Activated naive CD8-positive, alpha-beta T cell treated with anti-CD3 and anti-CD28 coated beads, Interleukin-2, amount 50 U/mL, for 24 hours (primary cell): ENCODE measurements at regions not wholly inside any gene's neighbourhood (a gene's known extent, or its start where the extent isn't known, plus 50 kb on each side); places are given as distances from the start of the nearest gene placed in this dataset.

Experiments used
- ATAC-seq: fragments of 150-1000 bp; cut with Tn5 transposase; one replicate; pipeline ENCODE4 v1.10.0; 2021
- DNase-seq: peaks from one replicate; pipeline ENCODE4 v3.0.0; 2021
- H3K27ac Mint-ChIP-seq: one replicate; pipeline ENCODE4 v1.8.0; 2021; ENCODE audit warnings: mild to moderate bottlenecking, mixed read lengths
- H3K27me3 Mint-ChIP-seq: one replicate; pipeline ENCODE4 v1.8.0; 2021; ENCODE audit warnings: mixed read lengths
- H3K36me3 Mint-ChIP-seq: one replicate; pipeline ENCODE4 v1.8.0; 2021; ENCODE audit warnings: low read depth, mixed read lengths
- H3K4me1 Mint-ChIP-seq: one replicate; pipeline ENCODE4 v1.8.0; 2021; ENCODE audit warnings: mixed read lengths
- H3K4me3 Mint-ChIP-seq: one replicate; pipeline ENCODE4 v1.8.0; 2021; ENCODE audit warnings: mild to moderate bottlenecking, moderate library complexity, mixed read lengths
- H3K9me3 Mint-ChIP-seq: one replicate; pipeline ENCODE4 v1.8.0; 2021; ENCODE audit warnings: mixed read lengths

DNA sequence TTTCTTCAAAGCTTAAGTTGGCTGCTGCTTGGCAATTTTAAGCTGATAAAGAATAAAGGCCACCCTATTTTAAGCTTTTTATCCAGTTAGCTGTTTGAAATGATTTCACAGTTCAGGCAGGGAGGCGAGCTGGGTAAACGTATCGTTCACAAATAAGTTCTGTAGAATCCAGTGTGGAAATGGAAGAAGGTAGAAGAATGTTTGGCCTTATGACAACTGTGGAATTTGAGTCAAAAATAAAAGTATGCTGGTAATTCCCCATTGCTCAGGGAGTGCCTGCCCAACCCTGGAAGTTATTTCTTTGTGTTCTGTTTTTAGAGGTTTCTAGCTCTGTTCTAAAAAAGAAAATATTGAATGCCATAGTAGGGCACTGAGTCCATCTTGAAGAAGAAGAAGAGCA lies 113.1 kb downstream of the ARL4A start:
- ATAC-seq (no peak), DNase-seq (no peak)
- Mint-ChIP-seq H3K4me1 (peaks cover 2% of the 10 kb centered on the region), H3K27me3 (no peaks in the 10 kb centered on the region), H3K27ac (no peak overlapping the region), H3K36me3 (no peaks in the 10 kb centered on the region), H3K4me3 (no peak overlapping the region), H3K9me3 (no peaks in the 10 kb centered on the region)

DNA sequence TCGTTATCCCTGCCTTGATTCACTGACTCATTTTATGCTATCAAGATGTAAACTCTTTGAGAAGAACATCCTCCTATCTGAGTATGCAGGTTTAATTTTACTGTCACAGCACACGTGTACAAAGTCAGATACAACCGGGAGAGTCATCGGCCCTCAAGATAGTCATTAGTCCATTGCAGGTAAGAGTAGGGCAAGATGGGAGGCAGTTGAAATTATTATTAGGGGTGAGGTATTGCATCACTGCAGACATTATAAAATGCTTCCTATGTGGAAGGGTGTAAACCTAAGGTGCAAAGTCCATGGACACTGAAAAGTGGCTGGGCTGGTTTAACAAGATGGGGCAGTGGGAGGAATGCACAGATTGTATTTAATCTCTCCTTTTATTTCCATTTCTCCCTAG lies 113.7 kb downstream of the ARL4A start:
- no peak for ATAC-seq
- no peaks in the 10 kb centered on the region for H3K27me3 Mint-ChIP-seq
- H3K4me3 Mint-ChIP-seq = no peak overlapping the region
- no peak overlapping the region for H3K27ac Mint-ChIP-seq
- H3K4me1 Mint-ChIP-seq = peaks cover 7% of the 10 kb centered on the region
- DNase-seq = no peak
- H3K9me3 Mint-ChIP-seq = no peaks in the 10 kb centered on the region
- H3K36me3 Mint-ChIP-seq = no peaks in the 10 kb centered on the region

DNA sequence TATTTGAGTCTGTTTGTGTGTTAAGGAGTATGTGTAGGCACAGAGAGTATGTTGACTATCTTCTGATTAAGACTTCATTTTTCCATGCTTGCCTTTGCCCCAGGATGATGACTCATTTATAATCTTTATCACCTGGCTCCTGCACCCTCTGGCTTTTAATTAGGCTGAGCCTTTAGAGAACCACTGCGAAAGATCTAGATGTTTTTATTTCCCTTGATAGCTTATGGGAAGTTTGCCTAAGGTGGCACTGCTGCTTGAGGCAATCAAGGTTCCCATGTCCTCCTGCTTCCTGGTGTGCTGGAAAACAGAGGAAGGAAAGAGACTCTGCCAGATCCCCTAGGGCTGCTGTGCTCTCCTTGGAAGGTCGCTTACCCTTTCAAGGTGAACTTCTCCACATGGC lies 114.6 kb downstream of the ARL4A start:
- DNase-seq = no peak
- H3K4me1 Mint-ChIP-seq = peaks cover 5% of the 10 kb centered on the region
- H3K27ac Mint-ChIP-seq = no peak overlapping the region
- no peak overlapping the region for H3K4me3 Mint-ChIP-seq
- no peaks in the 10 kb centered on the region for H3K36me3 Mint-ChIP-seq
- H3K27me3 Mint-ChIP-seq = no peaks in the 10 kb centered on the region
- no peak for ATAC-seq
- no peaks in the 10 kb centered on the region for H3K9me3 Mint-ChIP-seq

DNA sequence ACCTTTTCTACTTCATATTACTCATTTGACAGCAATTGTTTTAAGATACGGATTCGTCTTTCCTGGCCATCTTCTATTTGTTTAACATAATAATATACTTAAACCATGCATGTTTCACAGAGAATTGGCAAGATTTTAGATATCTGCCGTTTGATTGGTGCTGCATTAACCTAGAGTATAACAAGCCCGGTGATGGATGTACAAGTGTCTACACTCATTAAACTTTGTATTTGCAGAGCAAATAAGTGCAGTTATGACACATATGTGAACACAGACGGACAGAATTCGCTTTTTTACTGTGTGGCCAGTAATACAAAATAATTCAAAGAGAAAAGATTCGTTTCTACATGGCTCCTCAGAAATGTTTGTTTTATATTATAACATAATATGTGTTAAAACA lies 116.1 kb downstream of the ARL4A start:
- peaks cover 6% of the 10 kb centered on the region for H3K4me1 Mint-ChIP-seq
- ATAC-seq = no peak

DNA sequence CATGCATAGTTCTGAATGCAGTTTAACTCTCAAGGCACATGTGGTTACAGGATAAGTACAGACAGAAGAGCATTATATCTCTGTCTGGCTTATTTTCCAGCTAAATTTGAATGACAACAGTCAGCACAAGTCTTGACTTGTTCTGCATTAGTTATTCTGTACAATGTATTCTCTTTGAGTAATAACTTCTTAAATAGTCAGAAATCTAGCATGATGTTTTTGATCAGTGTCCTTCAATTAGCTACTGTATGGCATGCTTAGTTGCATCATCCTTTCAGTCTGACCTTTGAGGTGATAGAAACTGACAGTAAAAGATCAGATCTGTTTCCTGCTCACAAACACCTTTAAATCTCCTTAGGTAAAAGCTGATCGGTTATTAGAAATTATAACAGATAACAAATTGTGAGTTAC lies 118.1 kb downstream of the ARL4A start:
- no peaks in the 10 kb centered on the region for H3K9me3 Mint-ChIP-seq
- H3K27ac Mint-ChIP-seq = no peak overlapping the region
- DNase-seq = no peak
- no peak overlapping the region for H3K4me3 Mint-ChIP-seq
- no peaks in the 10 kb centered on the region for H3K36me3 Mint-ChIP-seq
- peak; percentile 59 for ATAC-seq
- H3K27me3 Mint-ChIP-seq = no peaks in the 10 kb centered on the region
- peaks cover 6% of the 10 kb centered on the region for H3K4me1 Mint-ChIP-seq

More for the DNA sequence above, 116.1 kb downstream of the ARL4A start:
- Mint-ChIP-seq H3K4me3 (no peak overlapping the region), H3K27me3 (no peaks in the 10 kb centered on the region), H3K36me3 (no peaks in the 10 kb centered on the region), H3K27ac (no peak overlapping the region), H3K9me3 (no peaks in the 10 kb centered on the region)
- no peak for DNase-seq

DNA sequence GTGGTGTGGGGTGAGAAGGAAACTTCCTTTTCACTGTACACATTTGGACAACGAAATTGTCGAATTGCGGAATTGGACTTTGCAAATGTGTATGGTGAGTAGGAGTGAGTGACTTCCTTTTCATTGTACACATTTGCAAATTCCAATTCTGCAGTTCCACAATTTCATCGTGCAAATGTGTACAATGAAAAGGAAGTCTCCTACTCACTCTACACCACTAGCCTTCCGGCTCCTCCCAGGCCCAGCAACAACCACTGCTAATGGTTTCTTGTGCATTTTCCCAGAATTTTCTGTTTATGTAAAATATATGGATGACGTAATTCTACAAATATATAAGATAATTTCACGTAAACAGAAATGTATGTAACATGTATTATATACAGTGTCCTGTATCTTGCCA lies 118.5 kb downstream of the ARL4A start:
- no peak overlapping the region for H3K27ac Mint-ChIP-seq
- no peaks in the 10 kb centered on the region for H3K27me3 Mint-ChIP-seq
- no peaks in the 10 kb centered on the region for H3K9me3 Mint-ChIP-seq
- no peaks in the 10 kb centered on the region for H3K36me3 Mint-ChIP-seq
- H3K4me1 Mint-ChIP-seq = peaks cover 6% of the 10 kb centered on the region
- ATAC-seq (no peak), DNase-seq (no peak)
- no peak overlapping the region for H3K4me3 Mint-ChIP-seq

DNA sequence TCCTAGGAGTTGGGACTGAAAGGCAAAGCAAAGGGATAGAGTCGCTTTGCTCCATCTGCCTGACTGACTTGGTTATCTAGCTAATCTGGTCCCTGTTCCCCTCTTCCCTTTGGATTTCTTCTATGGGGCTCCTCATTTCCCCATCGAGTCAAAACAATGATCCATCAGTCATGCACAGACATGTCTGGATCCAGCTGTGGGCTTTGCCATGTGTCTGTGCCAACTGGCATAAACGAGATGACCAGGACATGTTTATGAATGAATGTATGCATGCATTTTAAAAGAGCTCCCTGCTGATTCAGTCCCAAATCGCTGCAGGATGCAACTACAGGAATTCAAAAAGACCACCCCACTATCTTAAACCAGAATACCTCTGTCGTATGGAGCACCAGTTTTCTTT lies 122.0 kb downstream of the ARL4A start:
- Mint-ChIP-seq H3K4me1 (peaks cover 6% of the 10 kb centered on the region), H3K27me3 (no peaks in the 10 kb centered on the region), H3K27ac (no peak overlapping the region), H3K4me3 (no peak overlapping the region), H3K9me3 (no peaks in the 10 kb centered on the region), H3K36me3 (no peaks in the 10 kb centered on the region)
- DNase-seq (no peak), ATAC-seq (no peak)

DNA sequence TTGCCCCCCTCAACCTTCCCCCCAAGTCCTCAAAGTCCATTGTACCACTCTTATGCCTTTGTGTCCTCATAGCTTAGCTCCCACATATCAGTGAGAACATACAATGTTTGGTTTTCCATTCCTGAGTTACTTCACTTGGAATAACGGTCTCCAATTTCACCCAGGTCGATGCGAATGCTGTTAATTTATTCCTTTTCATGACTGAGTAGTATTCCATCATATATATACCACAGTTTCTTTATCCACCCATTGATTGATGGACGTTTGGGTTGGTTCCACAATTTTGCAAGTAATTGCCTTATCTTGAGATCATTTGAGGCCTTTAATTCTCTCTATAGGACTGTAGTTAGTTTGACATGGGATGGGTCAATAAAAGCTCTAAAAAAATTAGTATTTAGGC lies 124.7 kb downstream of the ARL4A start:
- H3K36me3 Mint-ChIP-seq = no peaks in the 10 kb centered on the region
- no peak overlapping the region for H3K4me3 Mint-ChIP-seq
- DNase-seq (no peak), ATAC-seq (no peak)
- peaks cover 1% of the 10 kb centered on the region for H3K4me1 Mint-ChIP-seq
- no peaks in the 10 kb centered on the region for H3K9me3 Mint-ChIP-seq
- no peaks in the 10 kb centered on the region for H3K27me3 Mint-ChIP-seq
- no peak overlapping the region for H3K27ac Mint-ChIP-seq

DNA sequence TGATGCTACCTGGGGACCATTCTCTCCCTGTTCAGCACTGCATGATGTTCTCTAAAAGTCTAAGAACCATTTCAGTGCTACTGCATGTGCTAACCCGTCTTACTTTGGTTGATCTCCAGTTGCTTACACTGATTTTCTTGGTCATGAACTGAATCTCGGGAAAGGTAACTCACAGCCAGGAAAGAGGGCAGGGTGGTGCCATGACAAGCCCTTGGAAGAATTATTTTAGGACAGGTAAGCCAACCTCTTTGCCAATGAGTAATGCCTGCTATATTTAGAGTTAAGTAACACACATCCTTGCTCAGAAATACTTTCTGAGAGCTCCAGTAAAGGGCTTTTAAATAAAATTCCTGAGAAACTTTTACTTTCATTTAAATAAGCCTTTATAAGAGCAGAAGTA lies 126.7 kb downstream of the ARL4A start:
- Mint-ChIP-seq H3K36me3 (no peaks in the 10 kb centered on the region), H3K4me1 (no peaks in the 10 kb centered on the region), H3K9me3 (no peaks in the 10 kb centered on the region), H3K27ac (no peak overlapping the region), H3K4me3 (no peak overlapping the region), H3K27me3 (no peaks in the 10 kb centered on the region)
- ATAC-seq = no peak
- no peak for DNase-seq

DNA sequence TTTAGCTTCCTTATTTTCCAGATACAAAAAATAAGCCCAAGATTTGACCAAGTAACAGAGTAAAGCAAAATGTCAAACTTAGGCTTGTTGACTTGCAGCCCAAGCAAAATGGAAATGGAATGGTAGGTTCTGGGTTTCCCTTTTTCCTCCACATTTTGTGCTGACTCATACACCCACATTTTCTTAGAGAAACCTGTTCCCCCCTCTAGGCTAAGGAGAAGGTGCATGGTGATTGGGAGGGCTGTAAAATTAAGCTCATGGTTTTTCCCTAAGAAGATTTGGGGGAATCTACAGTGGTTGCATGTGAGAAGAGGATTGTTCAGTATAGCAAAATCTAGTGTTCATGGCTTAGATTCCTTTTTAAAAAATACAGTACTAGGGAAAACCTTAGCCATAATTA lies 127.4 kb downstream of the ARL4A start:
- Mint-ChIP-seq H3K27ac (no peak overlapping the region), H3K4me3 (no peak overlapping the region), H3K27me3 (no peaks in the 10 kb centered on the region), H3K4me1 (no peaks in the 10 kb centered on the region), H3K36me3 (no peaks in the 10 kb centered on the region), H3K9me3 (no peaks in the 10 kb centered on the region)
- ATAC-seq (no peak), DNase-seq (no peak)

DNA sequence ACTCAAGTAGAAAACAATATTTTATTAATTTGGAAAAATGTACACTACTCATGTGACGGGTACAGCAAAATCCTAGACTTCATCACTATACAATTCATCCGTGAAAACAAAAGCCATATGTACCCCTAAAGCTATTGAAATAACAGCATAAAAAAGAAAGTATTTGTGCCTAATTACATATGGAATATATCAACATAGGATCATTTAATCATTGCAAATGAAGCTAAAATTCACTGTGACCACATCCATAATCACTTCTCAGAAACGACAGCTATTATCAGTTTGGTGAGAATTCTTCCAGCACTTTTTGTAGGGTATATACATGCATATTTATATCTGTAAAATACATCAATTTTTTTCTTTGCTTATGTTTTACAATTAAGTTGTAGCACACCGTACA lies 128.0 kb downstream of the ARL4A start:
- DNase-seq (no peak), ATAC-seq (no peak)
- Mint-ChIP-seq H3K4me3 (no peak overlapping the region), H3K4me1 (no peaks in the 10 kb centered on the region), H3K27me3 (no peaks in the 10 kb centered on the region), H3K27ac (no peak overlapping the region), H3K36me3 (no peaks in the 10 kb centered on the region), H3K9me3 (no peaks in the 10 kb centered on the region)

DNA sequence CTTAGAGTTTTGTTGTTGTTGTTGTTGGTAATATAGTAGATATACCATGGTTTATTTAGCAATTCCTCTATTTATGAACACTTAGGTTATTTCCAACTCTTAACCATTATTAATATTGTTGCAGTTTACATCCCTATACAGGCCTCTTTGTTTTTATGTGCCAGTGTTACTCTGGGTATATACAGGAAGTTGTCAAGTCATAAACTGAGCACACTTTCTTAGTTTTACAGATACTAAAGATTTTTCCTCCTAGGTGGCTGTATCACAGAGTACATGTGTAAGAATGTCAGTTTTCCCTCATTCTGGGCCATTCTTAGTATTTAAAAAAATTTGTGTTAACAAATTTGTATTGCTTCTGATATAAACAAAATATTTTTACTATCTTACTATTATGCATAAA lies 128.4 kb downstream of the ARL4A start:
- DNase-seq (no peak), ATAC-seq (no peak)
- H3K4me3 Mint-ChIP-seq = no peak overlapping the region
- H3K27ac Mint-ChIP-seq = no peak overlapping the region
- no peaks in the 10 kb centered on the region for H3K4me1 Mint-ChIP-seq
- H3K36me3 Mint-ChIP-seq = no peaks in the 10 kb centered on the region
- H3K9me3 Mint-ChIP-seq = no peaks in the 10 kb centered on the region
- H3K27me3 Mint-ChIP-seq = peaks cover 2% of the 10 kb centered on the region

DNA sequence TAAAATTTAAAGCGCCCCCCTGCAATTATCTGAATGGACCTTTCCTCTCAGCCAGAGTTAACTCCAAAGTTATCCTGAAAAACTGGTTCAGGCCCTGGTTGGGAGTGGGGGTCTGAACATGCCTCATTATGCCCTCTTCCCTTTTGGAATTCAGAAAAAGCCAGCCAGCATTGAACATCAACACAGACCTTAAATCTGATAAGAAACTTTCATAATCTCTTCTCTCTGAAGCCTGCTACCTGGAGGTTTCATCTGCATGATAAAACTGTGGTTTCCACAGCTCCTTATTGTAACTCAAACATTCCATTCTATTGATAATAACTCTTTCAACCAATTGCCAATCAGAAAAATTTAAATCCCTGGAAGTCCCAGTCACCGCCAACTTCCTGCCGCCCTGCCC lies 133.3 kb downstream of the ARL4A start:
- Mint-ChIP-seq H3K36me3 (no peaks in the 10 kb centered on the region), H3K27me3 (peaks cover 6% of the 10 kb centered on the region), H3K4me1 (no peaks in the 10 kb centered on the region), H3K9me3 (no peaks in the 10 kb centered on the region), H3K27ac (no peak overlapping the region), H3K4me3 (no peak overlapping the region)
- DNase-seq = no peak
- ATAC-seq = no peak

DNA sequence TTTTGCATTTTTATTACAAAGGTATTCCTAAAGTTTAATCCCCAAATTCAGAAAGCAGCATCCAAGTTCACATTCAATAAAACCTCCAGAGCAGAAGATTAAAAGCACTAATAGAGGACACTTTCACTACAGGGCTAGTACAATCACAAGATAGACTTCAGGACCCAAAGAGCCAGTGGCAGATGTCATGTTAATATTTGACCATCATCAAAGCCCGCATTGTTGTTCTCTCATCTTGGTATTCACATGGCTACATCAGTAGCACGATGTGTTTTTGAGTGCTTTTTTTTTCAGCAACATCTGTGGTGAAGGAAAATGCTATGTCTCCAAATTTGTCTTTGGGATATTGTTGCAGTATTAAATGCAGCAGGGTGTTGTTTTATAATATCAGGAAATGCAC lies 134.3 kb downstream of the ARL4A start:
- peaks cover 6% of the 10 kb centered on the region for H3K27me3 Mint-ChIP-seq
- no peaks in the 10 kb centered on the region for H3K36me3 Mint-ChIP-seq
- ATAC-seq (no peak), DNase-seq (no peak)
- no peaks in the 10 kb centered on the region for H3K4me1 Mint-ChIP-seq
- H3K4me3 Mint-ChIP-seq = no peak overlapping the region
- H3K9me3 Mint-ChIP-seq = no peaks in the 10 kb centered on the region
- H3K27ac Mint-ChIP-seq = no peak overlapping the region

DNA sequence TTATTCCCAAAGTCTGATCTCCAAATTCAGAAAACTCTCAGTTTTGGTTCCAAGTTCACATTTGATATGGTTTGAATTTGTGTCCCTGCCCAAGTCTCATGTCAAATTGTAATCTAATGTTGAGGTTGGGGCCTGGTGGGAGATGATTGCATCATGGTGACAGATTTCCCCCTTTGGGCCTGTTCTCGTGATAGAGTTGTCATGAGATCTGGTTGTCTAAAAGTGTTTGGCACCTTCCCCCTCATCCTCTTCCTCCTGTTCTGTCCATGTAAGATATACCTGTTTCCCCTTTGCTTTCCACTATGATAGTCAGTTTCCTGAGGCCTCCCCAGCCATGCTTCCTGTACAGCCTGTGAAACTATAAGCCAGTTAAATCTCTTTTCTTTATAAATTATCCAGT lies 138.6 kb downstream of the ARL4A start:
- Mint-ChIP-seq H3K27me3 (peaks cover 6% of the 10 kb centered on the region), H3K9me3 (no peaks in the 10 kb centered on the region), H3K36me3 (no peaks in the 10 kb centered on the region), H3K4me3 (no peak overlapping the region), H3K27ac (no peak overlapping the region), H3K4me1 (no peaks in the 10 kb centered on the region)
- DNase-seq (no peak), ATAC-seq (no peak)

DNA sequence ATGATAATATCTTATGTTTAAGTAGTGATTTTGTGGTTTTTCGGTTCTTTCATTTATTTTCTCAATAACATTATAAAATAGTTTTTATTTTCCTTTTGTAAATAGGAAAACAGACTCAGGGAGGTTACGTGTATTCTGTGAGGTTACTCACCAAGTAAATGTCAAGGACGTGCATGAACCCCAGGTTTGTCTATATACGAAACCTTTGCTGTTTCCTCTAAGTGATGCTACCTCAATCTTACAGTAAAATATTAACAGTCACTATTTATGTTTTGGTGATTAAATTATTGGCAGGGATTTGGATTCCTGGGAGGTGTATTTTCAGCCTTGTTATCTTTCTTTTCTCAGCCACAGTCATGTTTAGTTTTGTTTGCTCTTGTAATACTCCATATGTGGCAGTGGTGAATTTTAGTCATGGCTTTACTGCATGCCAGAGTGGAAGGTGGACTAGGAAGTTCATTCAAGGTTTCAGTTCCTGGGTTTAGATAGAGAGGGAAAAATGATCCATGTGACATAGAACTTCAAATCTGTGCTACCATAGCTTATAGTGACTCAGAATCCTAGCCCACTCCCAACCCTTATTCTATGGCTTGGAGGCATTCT lies 139.9 kb downstream of the ARL4A start:
- Mint-ChIP-seq H3K9me3 (no peaks in the 10 kb centered on the region), H3K4me1 (no peaks in the 10 kb centered on the region), H3K27ac (no peak overlapping the region), H3K36me3 (no peaks in the 10 kb centered on the region), H3K27me3 (peaks cover 3% of the 10 kb centered on the region), H3K4me3 (no peak overlapping the region)
- no peak for ATAC-seq
- no peak for DNase-seq
